ENCODE measurements at regions not wholly inside any gene's neighbourhood (a gene's known extent, or its start where the extent isn't known, plus 50 kb on each side); places are given as distances from the start of the nearest gene placed in this dataset.

DNA sequence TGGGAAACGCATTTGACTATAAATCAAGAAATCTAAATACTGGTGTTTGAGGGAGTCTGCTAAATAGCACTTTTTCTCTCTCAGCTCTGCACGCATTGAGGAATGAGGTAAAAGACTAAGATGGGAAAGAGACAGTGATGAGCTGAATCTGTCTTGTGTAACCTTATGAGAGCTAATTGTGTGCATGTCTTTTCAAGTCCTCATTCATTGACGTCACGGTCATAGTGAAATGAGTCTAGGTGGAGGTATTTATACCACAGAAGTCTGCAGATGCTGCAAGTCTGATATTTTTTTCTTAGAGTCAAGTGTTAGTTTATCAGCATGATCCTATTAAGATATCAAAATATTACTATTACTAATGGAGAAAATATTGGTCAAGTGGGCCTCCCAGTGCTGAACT lies 361.5 kb upstream of the HS3ST1 start:
- DNase-seq (no peak), ATAC-seq (no peak)
- H3K9me3 ChIP-seq, result no peaks in the 10 kb centered on the region
- in situ Hi-C loops (cut with MboI; ENCODE audit: low sequenced_read_pairs in 4 of 4), result no loop called here
- no peak overlapping the region for H3K27ac ChIP-seq
- no peaks in the 10 kb centered on the region for H3K36me3 ChIP-seq
- no peaks in the 10 kb centered on the region for H3K27me3 ChIP-seq
- intact Hi-C loops (cut with DNase I; ENCODE audit: low total_unique reads), result no loop called here
- H3K4me1 ChIP-seq, result no peaks in the 10 kb centered on the region
- TF ChIP-seq, protein P1, sequence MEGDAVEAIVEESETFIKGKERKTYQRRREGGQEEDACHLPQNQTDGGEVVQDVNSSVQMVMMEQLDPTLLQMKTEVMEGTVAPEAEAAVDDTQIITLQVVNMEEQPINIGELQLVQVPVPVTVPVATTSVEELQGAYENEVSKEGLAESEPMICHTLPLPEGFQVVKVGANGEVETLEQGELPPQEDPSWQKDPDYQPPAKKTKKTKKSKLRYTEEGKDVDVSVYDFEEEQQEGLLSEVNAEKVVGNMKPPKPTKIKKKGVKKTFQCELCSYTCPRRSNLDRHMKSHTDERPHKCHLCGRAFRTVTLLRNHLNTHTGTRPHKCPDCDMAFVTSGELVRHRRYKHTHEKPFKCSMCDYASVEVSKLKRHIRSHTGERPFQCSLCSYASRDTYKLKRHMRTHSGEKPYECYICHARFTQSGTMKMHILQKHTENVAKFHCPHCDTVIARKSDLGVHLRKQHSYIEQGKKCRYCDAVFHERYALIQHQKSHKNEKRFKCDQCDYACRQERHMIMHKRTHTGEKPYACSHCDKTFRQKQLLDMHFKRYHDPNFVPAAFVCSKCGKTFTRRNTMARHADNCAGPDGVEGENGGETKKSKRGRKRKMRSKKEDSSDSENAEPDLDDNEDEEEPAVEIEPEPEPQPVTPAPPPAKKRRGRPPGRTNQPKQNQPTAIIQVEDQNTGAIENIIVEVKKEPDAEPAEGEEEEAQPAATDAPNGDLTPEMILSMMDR (IDR thresholded peaks at IDR 0.05 in 4 of 5, conservative IDR thresholded peaks at IDR 0.05 in 1 of 5), result no peak
- TF ChIP-seq POLR2A (IDR thresholded peaks at IDR 0.05), result no peak
- H3K4me3 ChIP-seq, result no peak overlapping the region

DNA sequence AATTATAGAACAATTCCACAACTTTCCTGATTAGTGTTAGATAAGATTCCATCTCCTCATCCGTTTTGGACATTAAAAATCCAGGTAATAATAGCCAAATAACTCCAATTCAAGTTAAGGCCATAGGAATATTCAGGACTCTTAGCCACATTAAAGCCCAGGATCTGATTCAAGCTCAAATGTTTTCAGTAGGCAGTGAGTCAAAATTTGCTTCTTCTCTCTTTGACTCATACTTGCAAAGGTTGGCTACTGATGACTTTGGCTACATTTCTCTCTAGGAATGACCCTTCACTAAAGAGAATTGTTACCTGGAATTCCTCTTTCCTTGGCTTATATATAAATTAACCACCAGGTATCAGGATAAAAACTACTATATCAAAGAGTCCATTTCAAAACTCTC lies 354.9 kb upstream of the HS3ST1 start:
- Histone ChIP-seq H3K4me1 (no peaks in the 10 kb centered on the region), H3K9me3 (no peaks in the 10 kb centered on the region), H3K4me3 (no peak overlapping the region), H3K27me3 (no peaks in the 10 kb centered on the region), H3K36me3 (no peaks in the 10 kb centered on the region), H3K27ac (no peak overlapping the region)
- TF ChIP-seq, protein P1 (IDR thresholded peaks at IDR 0.05 in 4 of 5, conservative IDR thresholded peaks at IDR 0.05 in 1 of 5), result no peak
- no peak for TF ChIP-seq POLR2A (IDR thresholded peaks at IDR 0.05)
- in situ Hi-C loops (cut with MboI; ENCODE audit: low sequenced_read_pairs in 4 of 4) (no loop called here), intact Hi-C loops (cut with DNase I; ENCODE audit: low total_unique reads) (no loop called here)
- DNase-seq (no peak), ATAC-seq (no peak)

DNA sequence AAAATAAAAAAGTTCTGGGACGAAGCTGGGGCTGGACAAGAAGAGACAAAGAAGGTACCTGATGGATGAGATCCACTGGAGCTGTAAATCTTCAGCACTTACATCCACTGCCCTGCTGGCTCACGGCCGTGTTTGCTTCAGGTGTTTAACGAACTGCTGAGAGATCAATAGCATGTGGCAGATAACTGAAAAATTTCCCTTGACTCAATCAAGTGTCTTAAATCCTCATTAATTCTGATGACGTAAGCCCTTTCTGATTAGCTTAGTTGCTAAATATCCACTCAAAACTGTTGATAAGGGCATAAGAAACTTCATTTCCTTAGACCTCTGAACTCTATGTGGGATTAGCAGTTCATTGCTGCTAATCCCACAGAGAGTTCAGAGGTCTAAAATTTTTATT lies 354.2 kb upstream of the HS3ST1 start:
- Histone ChIP-seq H3K4me1 (no peaks in the 10 kb centered on the region), H3K9me3 (no peaks in the 10 kb centered on the region), H3K4me3 (no peak overlapping the region), H3K27me3 (no peaks in the 10 kb centered on the region), H3K36me3 (no peaks in the 10 kb centered on the region), H3K27ac (no peak overlapping the region)
- ATAC-seq (no peak), DNase-seq (no peak)
- intact Hi-C loops (cut with DNase I; ENCODE audit: low total_unique reads) (no loop called here), in situ Hi-C loops (cut with MboI; ENCODE audit: low sequenced_read_pairs in 4 of 4) (no loop called here)
- no peak for TF ChIP-seq POLR2A (IDR thresholded peaks at IDR 0.05)
- TF ChIP-seq, protein P1 (IDR thresholded peaks at IDR 0.05 in 4 of 5, conservative IDR thresholded peaks at IDR 0.05 in 1 of 5), result no peak

DNA sequence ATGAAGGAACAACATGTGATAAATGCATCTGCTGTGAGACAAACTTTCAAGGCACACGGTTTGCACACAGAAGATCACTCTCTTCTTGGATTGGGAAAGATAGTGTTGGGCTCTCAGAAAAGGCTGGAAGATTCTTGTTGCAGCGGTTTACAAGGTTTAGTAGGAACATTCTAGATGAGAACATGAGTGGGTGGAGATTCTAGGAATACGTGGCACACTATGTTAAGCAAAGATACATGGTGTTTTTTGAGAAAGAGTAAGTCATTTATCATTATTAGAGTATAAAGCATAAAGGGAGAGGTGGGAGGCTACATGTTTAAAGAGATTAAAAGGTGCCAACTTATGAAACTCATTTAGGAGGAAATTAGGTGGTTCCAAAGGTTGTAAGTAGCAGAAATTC lies 348.8 kb upstream of the HS3ST1 start:
- Histone ChIP-seq H3K4me3 (no peak overlapping the region), H3K27ac (no peak overlapping the region), H3K9me3 (no peaks in the 10 kb centered on the region), H3K27me3 (no peaks in the 10 kb centered on the region), H3K36me3 (no peaks in the 10 kb centered on the region), H3K4me1 (no peaks in the 10 kb centered on the region)
- ATAC-seq (no peak), DNase-seq (no peak)
- intact Hi-C loops (cut with DNase I; ENCODE audit: low total_unique reads), result no loop called here
- in situ Hi-C loops (cut with MboI; ENCODE audit: low sequenced_read_pairs in 4 of 4), result no loop called here
- TF ChIP-seq POLR2A (IDR thresholded peaks at IDR 0.05), result no peak
- TF ChIP-seq, protein P1 (IDR thresholded peaks at IDR 0.05 in 4 of 5, conservative IDR thresholded peaks at IDR 0.05 in 1 of 5), result no peak

DNA sequence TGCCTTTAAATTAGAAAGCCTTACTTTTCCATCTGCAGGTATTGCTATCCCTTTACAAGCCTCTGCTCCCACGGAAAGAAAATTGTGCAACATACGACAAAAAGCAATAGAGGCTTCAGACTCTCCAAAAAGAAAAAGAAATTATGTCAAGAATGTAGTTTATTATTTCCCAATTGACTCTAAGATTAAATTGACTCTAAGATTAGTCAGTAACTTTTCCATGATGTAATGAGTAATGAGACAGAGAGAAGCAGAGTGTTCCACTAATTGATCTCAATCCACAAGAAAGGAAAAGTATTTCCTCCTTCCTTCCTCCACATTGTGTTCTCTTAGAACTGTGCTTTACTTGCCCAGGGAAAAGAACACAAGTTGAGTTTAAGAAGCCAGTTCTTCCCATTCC lies 345.7 kb upstream of the HS3ST1 start:
- H3K27me3 ChIP-seq, result no peaks in the 10 kb centered on the region
- H3K36me3 ChIP-seq, result no peaks in the 10 kb centered on the region
- H3K9me3 ChIP-seq, result no peaks in the 10 kb centered on the region
- TF ChIP-seq, protein P1 (IDR thresholded peaks at IDR 0.05 in 4 of 5, conservative IDR thresholded peaks at IDR 0.05 in 1 of 5), result no peak
- no peak for TF ChIP-seq POLR2A (IDR thresholded peaks at IDR 0.05)
- no peak overlapping the region for H3K4me3 ChIP-seq
- no peak for ATAC-seq
- intact Hi-C loops (cut with DNase I; ENCODE audit: low total_unique reads) (no loop called here), in situ Hi-C loops (cut with MboI; ENCODE audit: low sequenced_read_pairs in 4 of 4) (loop anchor here in 1 of 4 donors (25.0 kb wide), 1 partner anchor 863 kb away; no protein-coding TSS in a partner anchor)
- DNase-seq, result no peak
- no peaks in the 10 kb centered on the region for H3K4me1 ChIP-seq
- H3K27ac ChIP-seq, result no peak overlapping the region
